GM23338 (cell line): ENCODE measurements at regions not wholly inside any gene's neighbourhood (a gene's known extent, or its start where the extent isn't known, plus 50 kb on each side); places are given as distances from the start of the nearest gene placed in this dataset.

Experiments used
- ATAC-seq: fragments of 200-7000 bp; cut with Tn5 transposase; 3 replicates; pipeline ENCODE4 v1.9.1; 2020
- DNase-seq: peaks from one replicate; pipeline ENCODE4 v3.0.0-alpha.2; 2015; ENCODE audit warnings: low spot score
- H2AFZ ChIP-seq: fragments of 200-600 bp; sonication (generic); 2 replicates; pipeline ENCODE4 v1.8.0; 2016; ENCODE audit warnings: antibody characterized with exemption, mild to moderate bottlenecking, moderate library complexity
- H3F3A ChIP-seq: fragments of 200-600 bp; sonication (generic); replicated peaks from 2 replicates; pipeline ENCODE4 v1.8.0; 2017; ENCODE audit warnings: antibody characterized with exemption, mixed run types, low read depth
- H3K27ac ChIP-seq: fragments of 200-600 bp; sonication (generic); 2 replicates; pipeline ENCODE4 v1.6.1; 2016; ENCODE audit warnings: low read depth
- H3K27me3 ChIP-seq: fragments of 200-600 bp; sonication (generic); 2 replicates; pipeline ENCODE4 v1.8.0; 2016; ENCODE audit warnings: mild to moderate bottlenecking, mixed run types, moderate library complexity; ENCODE audit not compliant: insufficient read depth
- H3K36me3 ChIP-seq: fragments of 200-600 bp; sonication (generic); 2 replicates; pipeline ENCODE4 v1.8.0; 2016; ENCODE audit warnings: mild to moderate bottlenecking; ENCODE audit not compliant: insufficient read depth
- H3K4me1 ChIP-seq: fragments of 200-600 bp; sonication (generic); 2 replicates; pipeline ENCODE4 v1.8.0; 2016; ENCODE audit warnings: mild to moderate bottlenecking, moderate library complexity; ENCODE audit not compliant: insufficient read depth
- H3K4me2 ChIP-seq: fragments of 200-600 bp; sonication (generic); 2 replicates; pipeline ENCODE4 v1.7.1; 2017; ENCODE audit warnings: mixed run types
- H3K4me3 ChIP-seq: fragments of 200-600 bp; sonication (generic); 2 replicates; pipeline ENCODE4 v1.6.1; 2016; ENCODE audit warnings: mixed run types
- H3K79me2 ChIP-seq: fragments of 200-600 bp; sonication (generic); replicated peaks from 2 replicates; pipeline ENCODE4 v1.8.0; 2017; ENCODE audit warnings: mild to moderate bottlenecking; ENCODE audit not compliant: insufficient read depth
- H3K9me2 ChIP-seq: fragments of 200-600 bp; sonication (generic); 2 replicates; pipeline ENCODE4 v1.8.0; 2017; ENCODE audit not compliant: insufficient read depth
- H4K20me1 ChIP-seq: fragments of 200-600 bp; sonication (generic); replicated peaks from 2 replicates; pipeline ENCODE4 v1.8.0; 2017; ENCODE audit warnings: mild to moderate bottlenecking; ENCODE audit not compliant: insufficient read depth
- H3K27ac Mint-ChIP-seq: 2 replicates; pipeline ENCODE4 v1.8.0; 2020; ENCODE audit warnings: inconsistent platforms, mild to moderate bottlenecking, moderate library complexity, mixed read lengths
- H3K27me3 Mint-ChIP-seq: 3 replicates; pipeline ENCODE4 v1.8.0; 2022; ENCODE audit warnings: low read depth, mild to moderate bottlenecking, moderate library complexity, mixed read lengths, inconsistent platforms; ENCODE audit not compliant: insufficient read depth, poor library complexity
- H3K36me3 Mint-ChIP-seq: 3 replicates; pipeline ENCODE4 v1.8.0; 2021; ENCODE audit warnings: low read depth, mild to moderate bottlenecking, inconsistent platforms, moderate library complexity, mixed read lengths
- H3K4me1 Mint-ChIP-seq: 3 replicates; pipeline ENCODE4 v1.8.0; 2020; ENCODE audit warnings: mild to moderate bottlenecking, inconsistent platforms, mixed read lengths
- H3K4me3 Mint-ChIP-seq: 3 replicates; pipeline ENCODE4 v1.8.0; 2021; ENCODE audit warnings: moderate library complexity, mild to moderate bottlenecking, inconsistent platforms, mixed read lengths
- H3K9me3 Mint-ChIP-seq: 3 replicates; pipeline ENCODE4 v1.8.0; 2020; ENCODE audit warnings: moderate library complexity, mild to moderate bottlenecking, inconsistent platforms, mixed read lengths
- CREB1 ChIP-seq: fragments of 250-450 bp; sonication (Bioruptor Pico); IDR thresholded peaks from 2 replicates; pipeline ENCODE4 v1.5.0; 2020; ENCODE audit warnings: low read depth, mild to moderate bottlenecking, moderate library complexity
- ETS1 ChIP-seq: IDR thresholded peaks from 2 replicates; pipeline ENCODE4 v1.6.1; 2016; ENCODE audit warnings: antibody characterized with exemption
- EZH2 ChIP-seq: fragments of 200-600 bp; sonication (generic); IDR thresholded peaks from one replicate; pipeline ENCODE4 v1.8.0; 2017; ENCODE audit warnings: antibody characterized with exemption, mild to moderate bottlenecking, low read depth; ENCODE audit not compliant: unreplicated experiment
- EZH2phosphoT487 ChIP-seq: fragments of 200-600 bp; sonication (generic); IDR thresholded peaks from one replicate; pipeline ENCODE4 v1.8.1; 2018; ENCODE audit warnings: antibody characterized with exemption; ENCODE audit not compliant: unreplicated experiment
- JUNB ChIP-seq: IDR thresholded peaks from one replicate; pipeline ENCODE4 v1.6.1; 2016; ENCODE audit warnings: antibody characterized with exemption; ENCODE audit not compliant: unreplicated experiment
- NANOG ChIP-seq: IDR thresholded peaks from 2 replicates; pipeline ENCODE4 v1.6.1; 2016; ENCODE audit warnings: antibody characterized with exemption, borderline replicate concordance
- POLR2AphosphoS5 ChIP-seq: IDR thresholded peaks from 2 replicates; pipeline ENCODE4 v1.6.1; 2016; ENCODE audit warnings: antibody characterized with exemption, low read depth
- STAT1 ChIP-seq: IDR thresholded peaks from one replicate; pipeline ENCODE4 v1.6.1; 2016; ENCODE audit warnings: antibody characterized with exemption; ENCODE audit not compliant: unreplicated experiment
- ZNF114 ChIP-seq: fragments of 250-450 bp; sonication (Bioruptor Pico); IDR thresholded peaks from 2 replicates; pipeline ENCODE4 v1.5.0; 2020; ENCODE audit warnings: mild to moderate bottlenecking, moderate library complexity
- ZNF331 ChIP-seq: fragments of 250-450 bp; sonication (Bioruptor Pico); IDR thresholded peaks from 2 replicates; pipeline ENCODE4 v1.5.0; 2020; ENCODE audit warnings: low read depth, mild to moderate bottlenecking, moderate library complexity
- TF ChIP-seq, protein P1 (sequence below): IDR thresholded peaks from one replicate; pipeline ENCODE4 v1.6.1; 2018; ENCODE audit warnings: antibody characterized with exemption; ENCODE audit not compliant: unreplicated experiment
- TF ChIP-seq, protein P2 (sequence below), 2 experiments: fragments of 200-600 bp in 1 of 2; sonication (generic) in 1 of 2; conservative IDR thresholded peaks; 2 replicates each; pipeline versions ENCODE4 v1.5.1 to v1.6.1; 2016 to 2017; ENCODE audit warnings: antibody characterized with exemption in 2 of 2, low read depth in 2 of 2, mild to moderate bottlenecking in 2 of 2, moderate library complexity in 1 of 2
- TF ChIP-seq, protein P3 (sequence below): fragments of 250-450 bp; sonication (Bioruptor Pico); IDR thresholded peaks from 2 replicates; pipeline ENCODE4 v1.5.0; 2020; ENCODE audit warnings: mild to moderate bottlenecking, moderate library complexity

GRCh38 chr6:122308074-122308473 is 91.4 kb upstream of the HSF2 start:
- ATAC-seq = no peak
- TF ChIP-seq STAT1 (no peak), NANOG (no peak), EZH2 (no peak), CREB1 (CRISPR knock-in tag) (no peak), EZH2phosphoT487 (no peak), ZNF331 (CRISPR knock-in tag) (no peak), POLR2AphosphoS5 (no peak), JUNB (no peak), ZNF114 (no peak), ETS1 (no peak)
- TF ChIP-seq, protein P1, sequence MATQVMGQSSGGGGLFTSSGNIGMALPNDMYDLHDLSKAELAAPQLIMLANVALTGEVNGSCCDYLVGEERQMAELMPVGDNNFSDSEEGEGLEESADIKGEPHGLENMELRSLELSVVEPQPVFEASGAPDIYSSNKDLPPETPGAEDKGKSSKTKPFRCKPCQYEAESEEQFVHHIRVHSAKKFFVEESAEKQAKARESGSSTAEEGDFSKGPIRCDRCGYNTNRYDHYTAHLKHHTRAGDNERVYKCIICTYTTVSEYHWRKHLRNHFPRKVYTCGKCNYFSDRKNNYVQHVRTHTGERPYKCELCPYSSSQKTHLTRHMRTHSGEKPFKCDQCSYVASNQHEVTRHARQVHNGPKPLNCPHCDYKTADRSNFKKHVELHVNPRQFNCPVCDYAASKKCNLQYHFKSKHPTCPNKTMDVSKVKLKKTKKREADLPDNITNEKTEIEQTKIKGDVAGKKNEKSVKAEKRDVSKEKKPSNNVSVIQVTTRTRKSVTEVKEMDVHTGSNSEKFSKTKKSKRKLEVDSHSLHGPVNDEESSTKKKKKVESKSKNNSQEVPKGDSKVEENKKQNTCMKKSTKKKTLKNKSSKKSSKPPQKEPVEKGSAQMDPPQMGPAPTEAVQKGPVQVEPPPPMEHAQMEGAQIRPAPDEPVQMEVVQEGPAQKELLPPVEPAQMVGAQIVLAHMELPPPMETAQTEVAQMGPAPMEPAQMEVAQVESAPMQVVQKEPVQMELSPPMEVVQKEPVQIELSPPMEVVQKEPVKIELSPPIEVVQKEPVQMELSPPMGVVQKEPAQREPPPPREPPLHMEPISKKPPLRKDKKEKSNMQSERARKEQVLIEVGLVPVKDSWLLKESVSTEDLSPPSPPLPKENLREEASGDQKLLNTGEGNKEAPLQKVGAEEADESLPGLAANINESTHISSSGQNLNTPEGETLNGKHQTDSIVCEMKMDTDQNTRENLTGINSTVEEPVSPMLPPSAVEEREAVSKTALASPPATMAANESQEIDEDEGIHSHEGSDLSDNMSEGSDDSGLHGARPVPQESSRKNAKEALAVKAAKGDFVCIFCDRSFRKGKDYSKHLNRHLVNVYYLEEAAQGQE = no peak
- TF ChIP-seq, protein P2, sequence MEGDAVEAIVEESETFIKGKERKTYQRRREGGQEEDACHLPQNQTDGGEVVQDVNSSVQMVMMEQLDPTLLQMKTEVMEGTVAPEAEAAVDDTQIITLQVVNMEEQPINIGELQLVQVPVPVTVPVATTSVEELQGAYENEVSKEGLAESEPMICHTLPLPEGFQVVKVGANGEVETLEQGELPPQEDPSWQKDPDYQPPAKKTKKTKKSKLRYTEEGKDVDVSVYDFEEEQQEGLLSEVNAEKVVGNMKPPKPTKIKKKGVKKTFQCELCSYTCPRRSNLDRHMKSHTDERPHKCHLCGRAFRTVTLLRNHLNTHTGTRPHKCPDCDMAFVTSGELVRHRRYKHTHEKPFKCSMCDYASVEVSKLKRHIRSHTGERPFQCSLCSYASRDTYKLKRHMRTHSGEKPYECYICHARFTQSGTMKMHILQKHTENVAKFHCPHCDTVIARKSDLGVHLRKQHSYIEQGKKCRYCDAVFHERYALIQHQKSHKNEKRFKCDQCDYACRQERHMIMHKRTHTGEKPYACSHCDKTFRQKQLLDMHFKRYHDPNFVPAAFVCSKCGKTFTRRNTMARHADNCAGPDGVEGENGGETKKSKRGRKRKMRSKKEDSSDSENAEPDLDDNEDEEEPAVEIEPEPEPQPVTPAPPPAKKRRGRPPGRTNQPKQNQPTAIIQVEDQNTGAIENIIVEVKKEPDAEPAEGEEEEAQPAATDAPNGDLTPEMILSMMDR (conservative IDR thresholded peaks at IDR 0.05; ENCODE audit: low read depth in 2 of 2) = no peak
- TF ChIP-seq, protein P3, sequence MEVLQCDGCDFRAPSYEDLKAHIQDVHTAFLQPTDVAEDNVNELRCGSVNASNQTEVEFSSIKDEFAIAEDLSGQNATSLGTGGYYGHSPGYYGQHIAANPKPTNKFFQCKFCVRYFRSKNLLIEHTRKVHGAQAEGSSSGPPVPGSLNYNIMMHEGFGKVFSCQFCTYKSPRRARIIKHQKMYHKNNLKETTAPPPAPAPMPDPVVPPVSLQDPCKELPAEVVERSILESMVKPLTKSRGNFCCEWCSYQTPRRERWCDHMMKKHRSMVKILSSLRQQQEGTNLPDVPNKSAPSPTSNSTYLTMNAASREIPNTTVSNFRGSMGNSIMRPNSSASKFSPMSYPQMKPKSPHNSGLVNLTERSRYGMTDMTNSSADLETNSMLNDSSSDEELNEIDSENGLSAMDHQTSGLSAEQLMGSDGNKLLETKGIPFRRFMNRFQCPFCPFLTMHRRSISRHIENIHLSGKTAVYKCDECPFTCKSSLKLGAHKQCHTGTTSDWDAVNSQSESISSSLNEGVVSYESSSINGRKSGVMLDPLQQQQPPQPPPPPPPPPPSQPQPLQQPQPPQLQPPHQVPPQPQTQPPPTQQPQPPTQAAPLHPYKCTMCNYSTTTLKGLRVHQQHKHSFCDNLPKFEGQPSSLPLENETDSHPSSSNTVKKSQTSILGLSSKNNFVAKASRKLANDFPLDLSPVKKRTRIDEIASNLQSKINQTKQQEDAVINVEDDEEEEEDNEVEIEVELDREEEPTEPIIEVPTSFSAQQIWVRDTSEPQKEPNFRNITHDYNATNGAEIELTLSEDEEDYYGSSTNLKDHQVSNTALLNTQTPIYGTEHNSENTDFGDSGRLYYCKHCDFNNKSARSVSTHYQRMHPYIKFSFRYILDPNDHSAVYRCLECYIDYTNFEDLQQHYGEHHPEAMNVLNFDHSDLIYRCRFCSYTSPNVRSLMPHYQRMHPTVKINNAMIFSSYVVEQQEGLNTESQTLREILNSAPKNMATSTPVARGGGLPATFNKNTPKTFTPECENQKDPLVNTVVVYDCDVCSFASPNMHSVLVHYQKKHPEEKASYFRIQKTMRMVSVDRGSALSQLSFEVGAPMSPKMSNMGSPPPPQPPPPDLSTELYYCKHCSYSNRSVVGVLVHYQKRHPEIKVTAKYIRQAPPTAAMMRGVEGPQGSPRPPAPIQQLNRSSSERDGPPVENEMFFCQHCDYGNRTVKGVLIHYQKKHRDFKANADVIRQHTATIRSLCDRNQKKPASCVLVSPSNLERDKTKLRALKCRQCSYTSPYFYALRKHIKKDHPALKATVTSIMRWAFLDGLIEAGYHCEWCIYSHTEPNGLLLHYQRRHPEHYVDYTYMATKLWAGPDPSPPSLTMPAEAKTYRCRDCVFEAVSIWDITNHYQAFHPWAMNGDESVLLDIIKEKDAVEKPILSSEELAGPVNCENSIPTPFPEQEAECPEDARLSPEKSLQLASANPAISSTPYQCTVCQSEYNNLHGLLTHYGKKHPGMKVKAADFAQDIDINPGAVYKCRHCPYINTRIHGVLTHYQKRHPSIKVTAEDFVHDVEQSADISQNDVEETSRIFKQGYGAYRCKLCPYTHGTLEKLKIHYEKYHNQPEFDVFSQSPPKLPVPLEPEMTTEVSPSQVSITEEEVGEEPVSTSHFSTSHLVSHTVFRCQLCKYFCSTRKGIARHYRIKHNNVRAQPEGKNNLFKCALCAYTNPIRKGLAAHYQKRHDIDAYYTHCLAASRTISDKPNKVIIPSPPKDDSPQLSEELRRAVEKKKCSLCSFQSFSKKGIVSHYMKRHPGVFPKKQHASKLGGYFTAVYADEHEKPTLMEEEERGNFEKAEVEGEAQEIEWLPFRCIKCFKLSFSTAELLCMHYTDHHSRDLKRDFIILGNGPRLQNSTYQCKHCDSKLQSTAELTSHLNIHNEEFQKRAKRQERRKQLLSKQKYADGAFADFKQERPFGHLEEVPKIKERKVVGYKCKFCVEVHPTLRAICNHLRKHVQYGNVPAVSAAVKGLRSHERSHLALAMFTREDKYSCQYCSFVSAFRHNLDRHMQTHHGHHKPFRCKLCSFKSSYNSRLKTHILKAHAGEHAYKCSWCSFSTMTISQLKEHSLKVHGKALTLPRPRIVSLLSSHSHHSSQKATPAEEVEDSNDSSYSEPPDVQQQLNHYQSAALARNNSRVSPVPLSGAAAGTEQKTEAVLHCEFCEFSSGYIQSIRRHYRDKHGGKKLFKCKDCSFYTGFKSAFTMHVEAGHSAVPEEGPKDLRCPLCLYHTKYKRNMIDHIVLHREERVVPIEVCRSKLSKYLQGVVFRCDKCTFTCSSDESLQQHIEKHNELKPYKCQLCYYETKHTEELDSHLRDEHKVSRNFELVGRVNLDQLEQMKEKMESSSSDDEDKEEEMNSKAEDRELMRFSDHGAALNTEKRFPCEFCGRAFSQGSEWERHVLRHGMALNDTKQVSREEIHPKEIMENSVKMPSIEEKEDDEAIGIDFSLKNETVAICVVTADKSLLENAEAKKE = no peak
- no peak overlapping the region for H3K27ac Mint-ChIP-seq
- Histone ChIP-seq H3F3A (no peaks in the 10 kb centered on the region), H3K9me2 (no peaks in the 10 kb centered on the region), H3K36me3 (no peaks in the 10 kb centered on the region), H3K27me3 (no peaks in the 10 kb centered on the region), H3K27ac (no peak overlapping the region), H4K20me1 (no peaks in the 10 kb centered on the region), H2AFZ (no peak overlapping the region), H3K4me2 (no peak overlapping the region), H3K79me2 (no peaks in the 10 kb centered on the region), H3K4me1 (no peaks in the 10 kb centered on the region), H3K4me3 (no peak overlapping the region)
- H3K4me1 Mint-ChIP-seq = no peaks in the 10 kb centered on the region
- H3K4me3 Mint-ChIP-seq = no peak overlapping the region
- H3K36me3 Mint-ChIP-seq = peaks cover 21% of the 10 kb centered on the region
- peaks cover 28% of the 10 kb centered on the region for H3K9me3 Mint-ChIP-seq
- H3K27me3 Mint-ChIP-seq = peaks cover 2% of the 10 kb centered on the region
- DNase-seq = no peak
